Transverse colon (tissue), 4 donors: ENCODE measurements at regions not wholly inside any gene's neighbourhood (a gene's known extent, or its start where the extent isn't known, plus 50 kb on each side); places are given as distances from the start of the nearest gene placed in this dataset.

ENCODE experiments used
- EP300 ChIP-seq: sonication (generic); formaldehyde crosslinking; IDR thresholded peaks from one replicate; pipeline ENCODE4 v1.6.1; 2017; ENCODE audit warnings: antibody characterized with exemption, low read depth
- POLR2A ChIP-seq: fragments of 450-650 bp; IDR thresholded peaks from one replicate; pipeline ENCODE4 v1.6.1; 2016; ENCODE audit warnings: antibody characterized with exemption, mild to moderate bottlenecking, moderate library complexity
- POLR2AphosphoS5 ChIP-seq, 3 donors: sonication (generic); formaldehyde crosslinking; IDR thresholded peaks; one replicate each; pipeline ENCODE4 v1.6.1; 2016; ENCODE audit warnings: antibody characterized with exemption in 3 of 3
- TF ChIP-seq, protein P1 (sequence below), 5 experiments: fragments of 200-600 bp in 3 of 5; fragments of 450-650 bp in 2 of 5; sonication (generic) in 3 of 5; IDR thresholded peaks; 1 replicate in 2 of 5; 2 replicates in 3 of 5; pipeline ENCODE4 v1.5.1; 2016 to 2017; ENCODE audit warnings: antibody characterized with exemption in 5 of 5, inconsistent platforms in 3 of 5, mild to moderate bottlenecking in 2 of 5, moderate library complexity in 1 of 5

GRCh38 chr11:106271086-106271485 is 193.6 kb downstream of the AASDHPPT start:
- TF ChIP-seq EP300 (no peak), POLR2AphosphoS5 (IDR thresholded peaks at IDR 0.05) (no peak), POLR2A (no peak)
- TF ChIP-seq, protein P1, sequence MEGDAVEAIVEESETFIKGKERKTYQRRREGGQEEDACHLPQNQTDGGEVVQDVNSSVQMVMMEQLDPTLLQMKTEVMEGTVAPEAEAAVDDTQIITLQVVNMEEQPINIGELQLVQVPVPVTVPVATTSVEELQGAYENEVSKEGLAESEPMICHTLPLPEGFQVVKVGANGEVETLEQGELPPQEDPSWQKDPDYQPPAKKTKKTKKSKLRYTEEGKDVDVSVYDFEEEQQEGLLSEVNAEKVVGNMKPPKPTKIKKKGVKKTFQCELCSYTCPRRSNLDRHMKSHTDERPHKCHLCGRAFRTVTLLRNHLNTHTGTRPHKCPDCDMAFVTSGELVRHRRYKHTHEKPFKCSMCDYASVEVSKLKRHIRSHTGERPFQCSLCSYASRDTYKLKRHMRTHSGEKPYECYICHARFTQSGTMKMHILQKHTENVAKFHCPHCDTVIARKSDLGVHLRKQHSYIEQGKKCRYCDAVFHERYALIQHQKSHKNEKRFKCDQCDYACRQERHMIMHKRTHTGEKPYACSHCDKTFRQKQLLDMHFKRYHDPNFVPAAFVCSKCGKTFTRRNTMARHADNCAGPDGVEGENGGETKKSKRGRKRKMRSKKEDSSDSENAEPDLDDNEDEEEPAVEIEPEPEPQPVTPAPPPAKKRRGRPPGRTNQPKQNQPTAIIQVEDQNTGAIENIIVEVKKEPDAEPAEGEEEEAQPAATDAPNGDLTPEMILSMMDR (IDR thresholded peaks at IDR 0.05): no peak
